ENCODE measurements at regions not wholly inside any gene's neighbourhood (a gene's known extent, or its start where the extent isn't known, plus 50 kb on each side); places are given as distances from the start of the nearest gene placed in this dataset.

DNA sequence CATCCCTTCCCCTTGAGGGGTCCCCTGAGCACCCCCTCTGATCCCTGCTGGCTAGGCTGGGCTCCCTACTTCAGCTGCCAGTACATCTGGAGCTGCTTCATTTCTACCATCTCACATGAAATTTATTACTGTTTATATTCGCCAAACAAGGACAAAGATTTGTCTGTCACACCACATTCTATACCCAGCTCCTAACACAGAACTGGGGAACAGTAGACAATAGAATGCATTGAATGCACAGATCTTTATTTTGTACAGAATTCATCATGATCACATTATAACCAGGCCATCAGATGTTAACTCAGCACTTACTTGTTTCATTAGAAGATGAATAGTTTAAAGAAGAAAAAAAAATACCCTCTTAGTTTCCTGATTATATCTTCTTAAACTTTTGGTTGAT is 159.4 kb downstream of the KLF5 start:
- Histone ChIP-seq H2BK15ac (ENCODE audit: low read depth, poor library complexity, severe bottlenecking) (no peak overlapping the region), H2BK5ac (ENCODE audit: low read depth, low read length, poor library complexity, severe bottlenecking) (no peak overlapping the region), H3K27ac (ENCODE audit: low read length, poor library complexity, severe bottlenecking) (no peak overlapping the region), H3K9ac (ENCODE audit: low read length) (no peak overlapping the region), H2AK5ac (ENCODE audit: low read length, severe bottlenecking) (peak overlapping the region; percentile 74), H3K4ac (ENCODE audit: low read depth in 1 of 2, low read length in 2 of 2) (no peak overlapping the region), H3K27me3 (ENCODE audit: control insufficient read depth in 1 of 2, insufficient read depth in 1 of 2, low read length in 2 of 2) (no peaks in the 10 kb centered on the region), H3K4me2 (ENCODE audit: low read length, poor library complexity, severe bottlenecking) (no peak overlapping the region), H2BK120ac (ENCODE audit: low read depth, low read length) (no peak overlapping the region), H3K14ac (ENCODE audit: low read length in 2 of 2) (no peak overlapping the region), H3K18ac (ENCODE audit: low read depth in 1 of 2, low read length in 2 of 2) (no peak overlapping the region), H3K9me3 (ENCODE audit: control insufficient read depth, low read length) (no peaks in the 10 kb centered on the region), H2AFZ (ENCODE audit: low read depth, low read length) (no peak overlapping the region), H3K4me1 (ENCODE audit: control insufficient read depth, insufficient read depth, low read depth, low read length) (peaks cover 2% of the 10 kb centered on the region), H4K91ac (ENCODE audit: low read length) (no peak overlapping the region), H3K36me3 (ENCODE audit: control insufficient read depth in 1 of 2, insufficient read depth in 2 of 2, low read depth in 1 of 2, low read length in 2 of 2) (no peaks in the 10 kb centered on the region), H3K79me1 (replicated peaks; ENCODE audit: low read length, poor library complexity, severe bottlenecking) (no peaks in the 10 kb centered on the region), H4K8ac (ENCODE audit: low read length) (no peak overlapping the region), H3K4me3 (ENCODE audit: insufficient read depth in 1 of 2, low read depth in 1 of 2, low read length in 2 of 2) (no peak overlapping the region), H2BK12ac (ENCODE audit: low read length in 2 of 2) (no peak overlapping the region), H3K23ac (ENCODE audit: low read length in 2 of 2) (no peak overlapping the region)
- DNase-seq = no peak
- 80% methylated on average over 1 of the region's 1 CpG for WGBS

DNA sequence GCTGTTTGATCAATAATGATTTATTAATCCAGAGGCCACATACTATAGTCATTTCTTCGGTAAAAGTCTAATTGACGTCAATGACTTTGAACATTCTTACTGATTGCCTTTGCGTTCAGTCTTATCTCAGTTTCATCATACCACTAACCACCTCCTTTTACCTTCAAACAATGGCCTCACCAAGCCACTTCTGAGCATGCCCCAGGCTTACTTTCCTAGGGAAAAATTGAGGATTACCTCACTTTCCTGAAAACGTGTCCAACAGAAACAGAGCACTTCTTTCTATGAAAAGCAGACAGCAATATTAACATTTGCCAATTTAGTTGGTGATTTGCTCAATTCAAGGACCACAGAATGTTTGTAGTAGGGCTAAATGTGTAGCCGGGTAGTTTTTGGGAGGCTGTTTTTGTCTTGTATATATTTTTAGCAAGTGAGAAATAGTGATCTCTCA is 157.6 kb downstream of the KLF5 start:
- no peak overlapping the region for H2BK120ac ChIP-seq (ENCODE audit: low read depth, low read length)
- H2AFZ ChIP-seq (ENCODE audit: low read depth, low read length) = no peak overlapping the region
- no peaks in the 10 kb centered on the region for H3K27me3 ChIP-seq (ENCODE audit: control insufficient read depth in 1 of 2, insufficient read depth in 1 of 2, low read length in 2 of 2)
- no peak overlapping the region for H3K4me3 ChIP-seq (ENCODE audit: insufficient read depth in 1 of 2, low read depth in 1 of 2, low read length in 2 of 2)
- no peak overlapping the region for H3K27ac ChIP-seq (ENCODE audit: low read length, poor library complexity, severe bottlenecking)
- no peaks in the 10 kb centered on the region for H3K9me3 ChIP-seq (ENCODE audit: control insufficient read depth, low read length)
- no peaks in the 10 kb centered on the region for H3K79me1 ChIP-seq (replicated peaks; ENCODE audit: low read length, poor library complexity, severe bottlenecking)
- no peak for DNase-seq
- H3K4ac ChIP-seq (ENCODE audit: low read depth in 1 of 2, low read length in 2 of 2) = no peak overlapping the region
- no peak overlapping the region for H3K23ac ChIP-seq (ENCODE audit: low read length in 2 of 2)
- H3K9ac ChIP-seq (ENCODE audit: low read length) = no peak overlapping the region
- H3K4me2 ChIP-seq (ENCODE audit: low read length, poor library complexity, severe bottlenecking) = no peak overlapping the region
- peaks cover 2% of the 10 kb centered on the region for H3K4me1 ChIP-seq (ENCODE audit: control insufficient read depth, insufficient read depth, low read depth, low read length)
- H2AK5ac ChIP-seq (ENCODE audit: low read length, severe bottlenecking) = no peak overlapping the region
- no peak overlapping the region for H2BK15ac ChIP-seq (ENCODE audit: low read depth, poor library complexity, severe bottlenecking)
- H3K18ac ChIP-seq (ENCODE audit: low read depth in 1 of 2, low read length in 2 of 2) = no peak overlapping the region
- no peak overlapping the region for H4K8ac ChIP-seq (ENCODE audit: low read length)
- WGBS = 89% methylated on average over 5 of the region's 5 CpGs
- no peaks in the 10 kb centered on the region for H3K36me3 ChIP-seq (ENCODE audit: control insufficient read depth in 1 of 2, insufficient read depth in 2 of 2, low read depth in 1 of 2, low read length in 2 of 2)
- no peak overlapping the region for H2BK5ac ChIP-seq (ENCODE audit: low read depth, low read length, poor library complexity, severe bottlenecking)
- H4K91ac ChIP-seq (ENCODE audit: low read length) = no peak overlapping the region
- no peak overlapping the region for H2BK12ac ChIP-seq (ENCODE audit: low read length in 2 of 2)
- no peak overlapping the region for H3K14ac ChIP-seq (ENCODE audit: low read length in 2 of 2)

DNA sequence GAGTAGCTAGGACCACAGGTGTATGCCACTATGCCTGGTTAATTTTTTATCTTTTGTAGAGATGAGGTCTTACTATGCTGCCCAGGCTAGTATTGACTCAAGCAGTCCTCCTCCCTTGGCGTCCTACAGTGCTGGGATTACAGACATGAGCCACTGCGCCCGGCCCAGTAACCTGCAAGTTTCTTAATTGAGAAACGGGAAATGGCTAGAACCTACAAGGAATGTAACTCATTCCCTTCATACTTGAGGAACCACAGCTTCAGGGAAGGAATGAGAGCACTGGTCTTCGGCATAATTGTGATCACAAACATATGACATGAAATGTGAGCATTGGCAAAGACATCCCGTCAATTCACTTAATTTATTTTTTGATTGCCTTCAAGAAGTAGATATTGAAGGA is 157.0 kb downstream of the KLF5 start:
- H3K4ac ChIP-seq (ENCODE audit: low read depth in 1 of 2, low read length in 2 of 2) = no peak overlapping the region

DNA sequence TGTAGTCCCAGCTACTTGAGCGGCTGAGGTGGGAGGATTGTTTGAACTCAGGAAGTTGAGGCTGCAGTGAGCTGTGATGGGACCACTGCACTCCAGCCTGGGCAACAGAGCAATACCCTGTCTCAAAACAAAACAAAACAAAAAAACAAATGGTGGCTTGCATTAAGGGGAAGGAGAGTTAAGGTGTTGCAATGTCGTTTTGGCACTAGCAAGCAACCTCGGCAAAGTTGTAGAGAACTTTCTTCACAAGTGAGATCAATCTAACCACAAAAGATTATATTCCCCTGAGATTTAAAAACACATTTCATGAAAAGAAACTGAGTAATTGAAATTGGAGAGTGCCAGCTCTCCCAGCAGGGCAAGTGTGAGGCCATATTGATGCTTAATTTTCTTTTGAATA is 153.7 kb downstream of the KLF5 start:
- no peak overlapping the region for H3K14ac ChIP-seq (ENCODE audit: low read length in 2 of 2)
- H2BK120ac ChIP-seq (ENCODE audit: low read depth, low read length) = no peak overlapping the region
- no peaks in the 10 kb centered on the region for H3K27me3 ChIP-seq (ENCODE audit: control insufficient read depth in 1 of 2, insufficient read depth in 1 of 2, low read length in 2 of 2)
- no peaks in the 10 kb centered on the region for H3K79me1 ChIP-seq (replicated peaks; ENCODE audit: low read length, poor library complexity, severe bottlenecking)
- DNase-seq = no peak
- no peak overlapping the region for H4K91ac ChIP-seq (ENCODE audit: low read length)
- H3K18ac ChIP-seq (ENCODE audit: low read depth in 1 of 2, low read length in 2 of 2) = no peak overlapping the region
- H3K4me1 ChIP-seq (ENCODE audit: control insufficient read depth, insufficient read depth, low read depth, low read length) = peaks cover 2% of the 10 kb centered on the region
- H2AK5ac ChIP-seq (ENCODE audit: low read length, severe bottlenecking) = no peak overlapping the region
- H2AFZ ChIP-seq (ENCODE audit: low read depth, low read length) = no peak overlapping the region
- WGBS = 100% methylated on average over 1 of the region's 3 CpGs
- H3K27ac ChIP-seq (ENCODE audit: low read length, poor library complexity, severe bottlenecking) = no peak overlapping the region
- H2BK12ac ChIP-seq (ENCODE audit: low read length in 2 of 2) = no peak overlapping the region
- H3K36me3 ChIP-seq (ENCODE audit: control insufficient read depth in 1 of 2, insufficient read depth in 2 of 2, low read depth in 1 of 2, low read length in 2 of 2) = no peaks in the 10 kb centered on the region
- H3K23ac ChIP-seq (ENCODE audit: low read length in 2 of 2) = no peak overlapping the region
- no peak overlapping the region for H3K4ac ChIP-seq (ENCODE audit: low read depth in 1 of 2, low read length in 2 of 2)
- no peak overlapping the region for H2BK15ac ChIP-seq (ENCODE audit: low read depth, poor library complexity, severe bottlenecking)
- no peak overlapping the region for H3K9ac ChIP-seq (ENCODE audit: low read length)
- H3K4me2 ChIP-seq (ENCODE audit: low read length, poor library complexity, severe bottlenecking) = no peak overlapping the region
- H4K8ac ChIP-seq (ENCODE audit: low read length) = no peak overlapping the region
- H3K9me3 ChIP-seq (ENCODE audit: control insufficient read depth, low read length) = no peaks in the 10 kb centered on the region
- H2BK5ac ChIP-seq (ENCODE audit: low read depth, low read length, poor library complexity, severe bottlenecking) = no peak overlapping the region
- no peak overlapping the region for H3K4me3 ChIP-seq (ENCODE audit: insufficient read depth in 1 of 2, low read depth in 1 of 2, low read length in 2 of 2)

More for the DNA sequence above, 157.0 kb downstream of the KLF5 start:
- H2AFZ ChIP-seq (ENCODE audit: low read depth, low read length) = no peak overlapping the region
- H2AK5ac ChIP-seq (ENCODE audit: low read length, severe bottlenecking) = no peak overlapping the region
- H3K4me3 ChIP-seq (ENCODE audit: insufficient read depth in 1 of 2, low read depth in 1 of 2, low read length in 2 of 2) = no peak overlapping the region
- H3K27me3 ChIP-seq (ENCODE audit: control insufficient read depth in 1 of 2, insufficient read depth in 1 of 2, low read length in 2 of 2) = no peaks in the 10 kb centered on the region
- no peak overlapping the region for H3K14ac ChIP-seq (ENCODE audit: low read length in 2 of 2)
- H3K36me3 ChIP-seq (ENCODE audit: control insufficient read depth in 1 of 2, insufficient read depth in 2 of 2, low read depth in 1 of 2, low read length in 2 of 2) = no peaks in the 10 kb centered on the region
- H2BK15ac ChIP-seq (ENCODE audit: low read depth, poor library complexity, severe bottlenecking) = no peak overlapping the region
- no peak overlapping the region for H4K91ac ChIP-seq (ENCODE audit: low read length)
- no peak overlapping the region for H3K18ac ChIP-seq (ENCODE audit: low read depth in 1 of 2, low read length in 2 of 2)
- H2BK120ac ChIP-seq (ENCODE audit: low read depth, low read length) = no peak overlapping the region
- H3K79me1 ChIP-seq (replicated peaks; ENCODE audit: low read length, poor library complexity, severe bottlenecking) = no peaks in the 10 kb centered on the region
- H3K9me3 ChIP-seq (ENCODE audit: control insufficient read depth, low read length) = no peaks in the 10 kb centered on the region
- no peak overlapping the region for H3K23ac ChIP-seq (ENCODE audit: low read length in 2 of 2)
- peak overlapping the region; percentile 26 for H3K27ac ChIP-seq (ENCODE audit: low read length, poor library complexity, severe bottlenecking)
- H3K4me2 ChIP-seq (ENCODE audit: low read length, poor library complexity, severe bottlenecking) = no peak overlapping the region
- H2BK5ac ChIP-seq (ENCODE audit: low read depth, low read length, poor library complexity, severe bottlenecking) = no peak overlapping the region
- peaks cover 2% of the 10 kb centered on the region for H3K4me1 ChIP-seq (ENCODE audit: control insufficient read depth, insufficient read depth, low read depth, low read length)
- peak; percentile 12 for DNase-seq
- 89% methylated on average over 5 of the region's 6 CpGs for whole genome bisulfite sequencing
- no peak overlapping the region for H4K8ac ChIP-seq (ENCODE audit: low read length)
- H3K9ac ChIP-seq (ENCODE audit: low read length) = no peak overlapping the region
- H2BK12ac ChIP-seq (ENCODE audit: low read length in 2 of 2) = no peak overlapping the region

All from mesenchymal stem cell (in vitro differentiated cells and primary cell).